Astrocyte of the hippocampus (primary cell): ENCODE measurements at regions not wholly inside any gene's neighbourhood (a gene's known extent, or its start where the extent isn't known, plus 50 kb on each side); places are given as distances from the start of the nearest gene placed in this dataset.
"Not testable (repeated sequence)": the region's sequence is repeated elsewhere in the genome, so short reads cannot be mapped to it uniquely, and the experiment has no call there.

Experiments used
- DNase-seq: peaks from one replicate; pipeline ENCODE4 v3.0.0; 2011; ENCODE audit warnings: low read depth, low spot score

DNA sequence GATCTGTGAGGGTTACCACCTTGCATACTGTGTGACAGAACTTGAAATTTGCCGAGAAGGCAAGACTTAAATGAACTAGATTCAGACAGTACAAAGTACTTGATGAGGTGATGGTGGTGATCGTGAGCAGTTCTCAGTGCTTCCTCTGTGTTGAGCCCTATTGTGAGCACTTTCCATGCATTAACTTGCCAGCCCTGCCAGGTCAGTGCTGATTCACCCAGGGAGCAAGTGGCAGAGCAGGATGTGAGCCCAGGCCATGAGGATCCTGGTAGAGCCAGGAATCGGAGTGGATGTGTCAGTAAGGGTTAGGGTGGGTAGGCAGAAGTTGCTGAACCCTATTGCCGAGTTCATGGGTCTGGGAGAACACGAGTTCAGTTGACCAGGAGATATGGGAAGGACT, 4545.7 kb upstream of the TPTE start:
- not testable (repeated sequence) for DNase-seq

DNA sequence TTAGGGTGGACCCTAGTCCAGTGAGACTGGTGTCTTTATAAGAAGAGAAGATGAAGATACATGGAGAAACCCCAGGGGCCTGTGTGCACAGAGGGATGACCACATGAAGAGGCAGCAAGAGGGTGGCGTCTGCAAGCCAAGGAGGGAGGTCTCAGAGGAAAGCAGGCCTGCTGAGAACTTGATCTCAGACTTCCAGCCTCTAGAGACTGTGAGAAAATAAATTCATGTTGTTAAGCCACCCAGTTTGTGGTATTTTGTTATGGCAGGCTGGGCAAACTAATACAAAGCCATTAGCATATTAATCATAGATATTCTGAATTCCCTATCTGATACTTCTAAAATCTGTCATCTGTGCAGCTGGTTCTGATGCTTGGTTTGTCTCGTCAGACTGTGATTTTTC, 4523.8 kb upstream of the TPTE start:
- not testable (repeated sequence) for DNase-seq

DNA sequence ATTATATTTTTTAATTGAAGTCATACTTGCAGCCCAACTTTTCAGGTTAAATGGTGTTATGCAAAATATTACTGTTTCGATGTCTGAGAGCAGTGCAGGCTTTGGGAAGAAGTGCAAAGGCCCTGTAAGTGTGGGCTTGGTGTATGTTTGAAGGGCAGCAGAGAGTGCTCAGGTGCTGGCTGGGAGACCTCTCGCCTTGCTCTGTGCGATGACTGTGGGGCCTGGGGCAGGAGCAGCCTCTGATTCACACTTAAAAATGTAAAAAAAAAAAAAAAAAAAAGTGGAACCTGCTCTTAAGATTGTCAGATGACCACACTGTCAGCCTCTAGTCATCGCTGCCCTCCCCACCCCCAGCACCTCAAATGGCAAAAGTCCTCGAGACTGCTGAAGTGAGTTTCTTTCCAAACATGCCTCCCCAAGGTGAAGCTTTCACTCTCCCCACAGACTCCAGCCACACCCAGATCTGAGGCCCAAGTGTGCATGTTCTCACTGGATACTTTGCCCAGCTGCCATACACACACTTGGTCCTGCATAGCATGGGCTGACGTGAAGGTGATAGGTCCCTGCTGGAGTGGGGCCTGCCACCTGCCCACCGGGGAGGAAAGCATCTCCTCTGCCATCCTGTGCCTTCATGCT, 4505.8 kb upstream of the TPTE start:
- not testable (repeated sequence) for DNase-seq

DNA sequence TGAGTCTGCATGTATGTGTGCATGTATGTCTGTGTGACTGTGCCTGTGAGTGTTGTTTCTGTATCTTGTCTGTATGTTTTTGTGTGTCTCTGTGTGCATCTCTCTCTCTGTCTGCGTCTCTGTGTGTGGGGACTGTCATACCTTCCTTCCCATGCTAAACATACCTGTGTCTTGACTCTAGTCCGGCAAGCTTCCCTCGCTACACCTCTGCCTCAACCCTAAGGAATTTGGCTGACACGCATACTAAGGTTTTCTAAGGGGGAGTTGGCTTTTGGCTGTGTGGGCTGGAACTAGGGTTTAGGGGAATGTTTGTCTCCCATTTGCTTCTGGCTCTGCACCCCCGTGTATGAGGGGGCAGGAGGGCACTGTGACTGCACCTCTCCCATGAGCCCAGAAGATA, 4500.9 kb upstream of the TPTE start:
- not testable (repeated sequence) for DNase-seq

DNA sequence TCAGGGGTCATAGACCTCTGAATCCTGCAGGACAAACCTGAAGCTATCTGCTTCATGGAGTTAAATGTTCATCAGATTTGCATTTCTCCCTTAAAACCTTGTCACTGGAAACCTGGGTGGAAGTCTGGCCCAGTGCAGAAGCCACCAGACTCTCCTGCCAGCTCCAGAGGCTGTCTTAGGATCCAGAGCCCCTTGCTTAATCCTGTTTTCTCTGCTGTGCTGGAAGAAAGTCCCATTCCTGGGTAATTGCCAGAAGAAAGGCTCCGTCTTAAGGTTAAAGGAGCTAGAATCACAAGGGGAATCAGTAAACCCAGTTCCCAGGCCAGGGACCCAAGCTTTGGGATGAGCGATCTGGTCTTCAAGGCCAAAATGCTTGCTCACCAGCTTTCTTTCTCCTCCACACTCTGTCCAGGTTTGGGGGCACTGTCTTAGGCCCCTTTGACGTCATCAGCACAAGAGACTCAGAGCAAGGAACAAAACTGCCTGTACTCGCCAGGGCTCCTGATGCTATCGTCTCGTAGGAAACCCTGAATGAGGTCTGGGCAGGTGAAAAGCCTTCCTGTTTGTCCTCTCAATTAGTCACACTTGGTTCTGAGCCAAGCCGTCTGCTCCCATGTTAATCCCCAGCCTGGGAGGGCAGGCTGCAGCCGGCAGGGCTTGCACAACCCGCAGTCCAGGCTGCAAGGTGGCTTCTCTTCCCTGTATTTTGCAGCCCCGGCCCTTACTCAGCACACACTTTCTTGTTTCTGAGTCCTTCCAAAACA, 4500.2 kb upstream of the TPTE start:
- DNase-seq = not testable (repeated sequence)

DNA sequence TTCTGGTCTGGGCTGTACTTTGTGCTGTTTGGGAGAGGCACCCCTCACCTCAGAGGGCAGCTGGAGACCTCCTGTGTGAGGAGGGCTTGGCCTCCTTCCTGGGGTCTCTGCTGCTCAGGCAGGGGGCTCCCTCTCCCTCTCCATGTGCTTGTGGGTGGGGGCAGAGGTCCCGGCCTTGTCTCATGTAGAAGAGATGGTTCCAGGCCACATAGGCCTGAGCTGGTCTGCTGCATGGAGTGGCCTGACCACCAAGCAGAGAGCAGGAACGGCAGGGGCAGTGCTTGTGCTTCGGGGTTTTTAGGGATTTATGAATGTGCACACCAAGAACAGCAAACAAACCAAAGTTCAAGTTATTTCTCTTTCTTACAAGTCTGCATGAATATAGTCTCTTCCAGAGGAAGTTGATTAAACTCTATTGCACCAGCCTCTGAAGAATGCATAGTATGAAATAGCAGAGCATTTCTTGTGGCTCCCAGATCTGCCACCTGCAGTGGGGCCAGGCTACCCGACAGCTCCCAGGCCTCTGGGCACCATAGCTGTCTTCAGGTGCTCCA, 4499.6 kb upstream of the TPTE start:
- not testable (repeated sequence) for DNase-seq

DNA sequence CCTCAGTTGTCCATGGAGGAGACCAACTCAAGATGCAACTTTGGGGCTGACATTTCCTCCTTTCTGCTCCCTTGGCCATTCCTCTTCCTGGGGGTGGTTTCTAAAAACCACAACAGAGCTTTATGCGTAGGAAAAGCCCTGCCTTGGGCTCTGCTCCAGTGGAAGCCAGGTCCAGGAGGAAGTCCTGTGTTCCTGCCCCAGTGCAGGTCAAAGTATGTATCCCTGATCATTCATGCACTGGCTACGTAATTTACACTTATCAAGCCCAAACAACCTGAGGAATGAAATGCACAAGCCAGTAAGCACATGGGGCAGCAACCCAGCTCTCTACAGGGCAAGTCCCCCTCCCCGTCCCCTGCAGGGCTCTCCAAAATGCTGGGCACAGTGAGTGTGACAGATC, 4498.1 kb upstream of the TPTE start:
- not testable (repeated sequence) for DNase-seq

DNA sequence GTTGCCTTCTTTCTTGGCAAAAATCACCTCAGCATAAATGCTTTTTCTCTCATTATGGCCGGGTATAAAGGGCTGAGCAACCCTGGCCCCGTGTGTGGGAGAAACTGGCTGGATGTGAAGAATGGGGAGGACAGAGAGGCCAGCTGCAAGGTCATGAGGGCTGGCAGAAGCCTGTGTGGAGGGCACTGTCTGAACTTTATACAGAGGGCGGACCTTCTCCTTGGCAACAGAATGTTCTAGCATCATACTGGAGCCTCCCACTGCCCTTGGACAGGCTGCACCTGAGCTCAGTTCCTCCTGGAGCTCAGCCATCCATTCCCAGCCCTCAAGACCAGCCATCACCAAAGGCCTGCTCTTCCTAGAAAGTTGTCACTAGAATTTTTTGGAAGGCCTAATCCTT, 4496.2 kb upstream of the TPTE start:
- not testable (repeated sequence) for DNase-seq

DNA sequence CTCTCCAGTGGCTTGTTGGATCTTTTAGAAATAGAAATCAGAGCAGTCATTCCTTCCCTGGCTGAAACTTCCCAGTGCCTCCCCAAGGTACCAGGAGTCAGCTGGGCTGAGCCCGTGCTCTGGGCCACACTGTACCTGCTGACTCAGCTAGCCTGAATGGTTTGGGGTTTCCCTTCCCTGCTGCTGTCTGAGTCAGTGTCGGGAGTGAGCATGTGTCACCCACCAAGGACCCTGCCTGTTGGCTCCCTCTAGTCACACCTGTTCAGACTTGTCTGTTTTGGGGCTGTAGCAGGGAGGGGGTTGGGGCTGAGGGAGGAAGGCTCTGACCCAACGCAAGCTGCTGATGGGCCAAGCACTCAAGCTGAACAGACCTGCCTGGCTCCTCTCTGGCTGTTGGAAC, 4493.9 kb upstream of the TPTE start:
- DNase-seq = not testable (repeated sequence)

DNA sequence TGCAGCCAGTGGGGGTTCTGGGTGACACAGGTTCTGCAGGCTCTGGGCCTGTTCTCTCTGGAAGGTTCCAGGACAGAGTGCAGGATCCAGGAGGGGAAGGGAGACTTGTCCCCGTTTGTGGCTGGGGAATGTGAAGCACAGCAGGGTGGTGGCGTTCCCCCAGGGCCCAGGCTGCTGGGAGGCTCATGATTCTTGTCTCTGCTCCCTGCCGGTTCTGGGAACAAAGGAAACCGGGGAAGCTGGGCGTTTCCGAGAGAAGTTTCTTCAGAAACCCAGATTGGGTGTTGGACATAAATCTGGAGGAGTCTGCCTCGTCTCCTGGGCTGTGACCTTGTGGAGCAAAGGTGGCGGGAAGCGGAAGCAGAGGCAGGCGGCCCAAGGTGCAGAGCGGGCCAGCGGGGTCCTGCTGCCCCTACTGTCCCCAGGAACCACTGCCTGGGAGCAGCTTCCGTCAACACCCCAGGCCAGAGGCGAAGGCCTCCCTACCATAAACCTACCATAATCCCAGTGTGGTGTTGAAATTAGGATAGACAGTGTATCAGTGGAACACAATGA, 4487.2 kb upstream of the TPTE start:
- DNase-seq = not testable (repeated sequence)

DNA sequence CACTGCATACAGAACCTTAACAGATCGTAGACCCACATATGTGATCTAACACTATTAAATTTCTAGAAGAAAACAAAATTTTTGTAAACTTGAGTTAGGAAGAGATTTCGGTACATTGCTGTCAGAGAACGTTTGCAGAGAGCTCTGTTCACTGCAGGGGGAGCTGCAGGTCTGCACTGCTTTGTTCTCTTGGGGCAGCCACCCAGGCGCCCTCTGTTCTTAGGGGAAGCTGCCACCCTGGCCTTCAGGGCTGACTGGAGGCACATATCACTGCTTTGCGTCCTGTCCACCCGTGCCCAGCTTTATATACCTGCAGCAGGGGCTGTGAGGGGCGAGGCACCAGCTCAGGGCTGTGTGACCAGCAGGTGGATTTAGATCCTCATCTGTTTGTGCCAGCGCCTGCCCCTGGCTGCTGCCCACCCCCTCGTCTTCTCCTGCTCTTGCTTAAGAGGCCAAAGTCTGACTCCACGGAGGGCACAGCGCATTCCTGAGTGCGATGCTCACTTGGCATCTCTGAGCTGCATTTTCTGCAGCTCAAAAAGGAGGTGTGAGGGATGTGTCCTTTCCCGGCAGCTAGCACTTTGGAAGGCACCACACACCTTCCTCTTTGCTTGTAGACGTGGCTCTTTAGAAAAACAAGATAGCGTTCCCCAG, 4486.4 kb upstream of the TPTE start:
- not testable (repeated sequence) for DNase-seq

DNA sequence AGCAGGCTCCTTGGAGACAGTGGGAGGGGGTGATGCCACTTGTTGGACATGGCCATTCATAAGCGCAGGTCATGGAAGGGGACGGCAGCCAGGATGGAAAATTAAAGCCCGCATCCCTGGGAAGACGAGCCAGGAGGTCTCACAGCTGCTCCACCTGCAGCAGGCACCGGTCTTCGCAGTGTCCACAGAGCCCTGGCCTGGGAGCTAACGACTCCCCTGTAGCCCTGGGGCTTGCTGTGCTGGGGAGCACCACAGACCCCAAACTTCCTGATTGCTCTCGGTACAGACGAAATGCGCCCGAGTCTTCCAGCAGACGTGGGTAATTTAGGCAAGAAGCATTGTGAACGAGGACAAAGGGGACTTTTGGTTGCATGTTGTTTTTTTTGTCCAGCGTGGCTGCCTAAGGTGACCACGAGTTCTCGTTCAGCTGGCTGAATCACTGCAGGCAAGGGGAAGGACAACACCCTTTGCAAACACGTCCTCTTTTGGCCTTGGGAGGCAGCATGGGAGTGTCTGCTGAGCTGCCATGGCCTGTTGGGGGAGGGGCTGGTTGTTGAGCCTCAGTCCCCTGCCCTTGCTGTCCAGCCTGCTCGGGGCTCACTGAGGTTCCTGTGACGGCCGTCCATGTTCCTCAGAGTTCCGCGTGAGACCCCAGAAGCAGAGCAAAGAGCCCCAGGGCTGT, 4485.8 kb upstream of the TPTE start:
- DNase-seq = not testable (repeated sequence)

DNA sequence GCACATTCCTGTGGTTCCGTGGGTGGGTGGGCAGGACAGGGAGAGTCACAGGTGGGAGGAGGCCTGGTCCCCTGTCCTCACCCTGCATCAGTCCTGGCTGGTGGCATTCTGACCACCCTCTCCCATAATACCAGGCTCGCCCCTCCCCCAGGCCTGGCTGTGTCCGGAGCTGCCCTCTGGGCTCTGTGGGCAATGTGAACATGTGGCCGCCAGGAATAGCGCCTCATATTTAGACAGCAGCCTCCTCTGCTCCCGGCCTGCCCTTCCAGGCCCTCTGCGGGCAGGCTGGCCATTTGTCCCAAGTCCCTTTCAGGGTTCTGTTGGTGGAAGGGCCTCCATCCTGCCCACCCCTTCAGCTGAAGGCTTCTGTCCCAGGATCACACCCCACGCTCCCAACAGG, 4482.2 kb upstream of the TPTE start:
- not testable (repeated sequence) for DNase-seq

DNA sequence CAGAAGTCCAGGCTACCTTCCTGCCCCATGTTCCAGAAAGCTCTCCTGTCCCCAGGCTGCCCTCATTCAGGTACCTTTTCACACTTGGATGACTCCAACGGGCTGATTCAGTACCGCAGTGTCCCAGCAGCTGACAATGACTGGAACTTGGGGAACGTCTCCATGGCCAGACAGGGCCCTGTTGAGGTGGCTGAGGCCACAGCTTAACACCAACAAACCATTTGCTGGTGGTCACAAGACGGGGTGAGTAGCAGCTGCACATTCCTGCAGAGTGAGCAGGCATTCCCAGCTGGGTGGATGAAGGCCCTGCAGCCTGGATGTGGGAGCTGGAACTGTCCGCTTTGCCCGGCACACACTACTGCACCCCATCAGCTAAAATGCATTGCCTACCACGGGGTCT, 4481.3 kb upstream of the TPTE start:
- DNase-seq = not testable (repeated sequence)

DNA sequence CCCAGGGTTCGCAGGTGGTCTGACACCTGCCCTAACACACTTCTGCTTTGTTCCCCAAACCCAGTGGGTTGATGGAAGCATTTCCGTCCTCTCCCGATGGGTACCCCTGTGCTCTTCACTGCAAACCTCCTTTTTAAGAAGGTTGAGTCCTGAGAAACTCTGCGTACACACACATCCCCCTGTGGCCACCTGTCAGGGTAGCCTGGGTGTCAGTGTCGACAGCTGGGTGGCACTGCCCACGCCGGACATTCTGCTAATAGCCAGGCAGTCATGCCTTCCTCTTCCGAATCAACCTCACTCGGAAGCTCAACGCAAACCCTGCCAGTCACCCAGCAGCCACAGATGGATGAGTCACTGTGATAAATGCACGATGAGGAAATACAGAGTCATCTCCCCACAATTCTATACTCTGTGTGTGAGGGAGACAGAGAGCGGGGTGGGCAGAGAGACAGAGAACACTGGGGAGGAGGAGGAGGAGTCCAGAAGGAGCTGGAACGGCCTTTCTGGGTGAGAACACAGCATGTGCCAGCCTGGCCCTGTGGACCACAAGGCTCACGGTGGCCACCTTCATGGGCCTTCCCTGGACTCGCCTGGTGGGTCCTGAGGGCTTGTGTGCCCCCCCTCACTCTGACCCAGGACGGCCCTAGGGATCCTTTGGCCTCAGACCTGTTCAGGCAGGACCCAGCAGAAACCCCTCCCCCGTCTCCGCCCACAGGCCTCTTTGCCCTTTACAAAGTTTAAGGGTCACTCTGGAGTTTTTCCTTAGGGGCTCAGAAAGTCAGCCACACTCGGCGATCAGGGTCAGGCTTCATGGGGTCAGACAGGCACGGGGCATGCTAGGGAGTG, 4477.7 kb upstream of the TPTE start:
- DNase-seq = not testable (repeated sequence)

DNA sequence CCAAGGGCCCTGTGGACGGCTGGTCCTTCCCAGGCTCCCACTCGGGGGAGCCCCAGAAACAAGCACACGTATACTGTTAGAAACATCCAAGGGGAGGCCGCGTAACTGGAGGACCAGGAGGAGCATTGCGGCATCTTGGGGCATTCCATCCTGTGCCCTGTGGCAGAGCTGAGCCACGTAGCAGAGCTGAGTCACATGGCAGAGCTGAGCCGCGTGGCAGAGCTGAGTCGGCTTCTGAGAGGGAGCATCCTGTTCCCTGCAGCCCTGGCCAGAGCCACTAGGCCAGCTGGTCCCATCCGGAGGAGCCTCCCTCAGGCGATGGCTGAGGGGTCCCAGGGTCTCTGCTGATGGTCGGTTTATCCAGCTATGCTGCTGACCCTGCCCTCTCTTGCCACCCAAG, 4476.7 kb upstream of the TPTE start:
- DNase-seq = not testable (repeated sequence)

DNA sequence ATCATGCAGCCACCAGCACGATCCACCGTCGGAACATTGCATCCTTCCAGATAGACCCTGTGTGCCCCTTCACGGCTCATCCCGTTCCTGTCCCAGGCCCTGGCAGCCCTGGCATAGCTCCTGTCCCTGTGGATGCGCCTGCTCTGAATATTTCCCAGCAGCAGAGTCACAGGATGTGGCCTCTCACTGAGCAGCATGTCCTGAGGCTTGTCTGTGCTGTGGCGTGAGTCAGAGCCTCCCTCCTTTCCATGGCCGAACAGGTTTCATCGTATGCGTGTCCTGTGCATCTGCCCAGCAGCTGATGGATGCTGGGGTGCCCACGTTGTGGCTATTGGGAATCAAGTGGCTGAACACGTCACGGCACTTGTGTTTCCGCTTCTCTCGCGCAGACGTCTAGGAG, 4471.5 kb upstream of the TPTE start:
- DNase-seq = not testable (repeated sequence)

DNA sequence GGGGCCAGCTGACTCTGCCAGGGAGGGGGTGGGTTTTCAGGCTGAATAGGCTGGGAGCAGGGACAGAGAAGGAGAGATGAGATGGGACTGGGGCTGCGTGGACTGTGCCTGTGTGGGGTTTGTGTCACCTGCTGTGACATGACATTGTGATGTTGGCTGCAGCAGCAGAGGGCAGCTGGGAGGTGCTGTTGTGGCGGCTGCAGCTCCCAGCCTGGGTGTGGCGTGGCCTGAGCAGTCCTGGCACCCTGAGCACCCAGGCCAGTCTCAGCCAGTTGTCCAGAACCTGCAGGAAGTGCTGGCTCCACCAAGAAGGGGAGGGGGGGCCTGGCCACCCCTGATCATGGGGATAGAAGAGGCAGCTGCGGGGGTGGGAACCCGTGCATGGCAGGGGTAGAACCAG, 4469.3 kb upstream of the TPTE start:
- DNase-seq = not testable (repeated sequence)

DNA sequence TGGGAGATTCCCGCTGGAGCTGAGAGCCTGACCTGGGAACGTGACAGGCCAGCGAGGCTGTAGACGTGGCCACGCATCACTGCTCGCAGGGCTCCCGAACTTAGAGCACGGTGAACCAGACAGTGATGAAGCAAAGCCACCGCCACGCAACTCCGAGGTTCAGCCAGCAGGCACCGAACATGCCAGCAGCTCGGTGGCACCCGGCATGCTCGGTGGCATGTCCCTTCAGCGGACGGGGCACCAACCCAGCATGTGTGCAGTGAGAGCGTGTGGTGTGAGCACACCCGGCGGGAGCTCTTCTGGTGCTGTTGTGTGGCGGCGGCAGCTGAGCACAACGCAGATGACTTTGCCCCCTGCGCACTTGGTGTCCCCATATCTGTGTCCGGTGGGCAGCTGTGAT, 4468.2 kb upstream of the TPTE start:
- DNase-seq = not testable (repeated sequence)

DNA sequence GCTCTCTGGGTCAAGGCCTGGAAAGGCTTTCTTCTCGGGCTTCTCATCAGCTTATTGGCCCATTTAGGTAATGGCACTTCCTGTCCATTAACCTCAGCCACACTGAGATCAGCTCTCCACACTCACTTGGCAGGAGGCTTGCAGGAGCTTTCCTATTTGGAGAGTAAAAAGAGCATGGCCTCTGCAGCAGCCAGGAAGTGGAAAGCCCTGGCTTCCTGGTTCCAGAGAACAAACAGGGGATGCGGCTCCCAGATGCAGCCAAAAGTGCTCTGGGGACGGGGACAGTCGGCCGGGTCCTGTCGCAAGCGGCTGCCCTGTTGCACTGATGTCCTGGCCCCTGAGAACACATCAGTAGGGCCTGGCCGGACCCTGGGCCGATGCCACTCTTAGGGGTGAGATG, 4462.4 kb upstream of the TPTE start:
- DNase-seq = not testable (repeated sequence)
